ENCODE measurements at regions not wholly inside any gene's neighbourhood (a gene's known extent, or its start where the extent isn't known, plus 50 kb on each side); places are given as distances from the start of the nearest gene placed in this dataset.
A peak's percentile ranks its signal among the peaks of the same experiment; 100 is the strongest.

- TF ChIP-seq IKZF3 (tag by site-specific recombination; IDR thresholded peaks at IDR 0.05) (no peak), GLIS2 (tag by site-specific recombination; IDR thresholded peaks at IDR 0.05) (no peak), ZNF610 (tag by site-specific recombination; IDR thresholded peaks at IDR 0.05; ENCODE audit: borderline replicate concordance) (no peak), ZNF704 (tag by site-specific recombination; IDR thresholded peaks at IDR 0.05) (no peak), ZFHX2 (tag by site-specific recombination; conservative IDR thresholded peaks at IDR 0.05) (no peak), KLF10 (tag by site-specific recombination; IDR thresholded peaks at IDR 0.05) (no peak), ZNF623 (tag by site-specific recombination; IDR thresholded peaks at IDR 0.05) (peak; percentile 49), ZBTB48 (tag by site-specific recombination; IDR thresholded peaks at IDR 0.05) (no peak), REST (tag by site-specific recombination; IDR thresholded peaks at IDR 0.05) (peak; percentile 60; the same call in 1 of the 2 replicates), ZNF416 (tag by site-specific recombination; IDR thresholded peaks at IDR 0.05) (no peak), ZNF707 (tag by site-specific recombination; IDR thresholded peaks at IDR 0.05) (no peak)
- TF ChIP-seq, protein P1, sequence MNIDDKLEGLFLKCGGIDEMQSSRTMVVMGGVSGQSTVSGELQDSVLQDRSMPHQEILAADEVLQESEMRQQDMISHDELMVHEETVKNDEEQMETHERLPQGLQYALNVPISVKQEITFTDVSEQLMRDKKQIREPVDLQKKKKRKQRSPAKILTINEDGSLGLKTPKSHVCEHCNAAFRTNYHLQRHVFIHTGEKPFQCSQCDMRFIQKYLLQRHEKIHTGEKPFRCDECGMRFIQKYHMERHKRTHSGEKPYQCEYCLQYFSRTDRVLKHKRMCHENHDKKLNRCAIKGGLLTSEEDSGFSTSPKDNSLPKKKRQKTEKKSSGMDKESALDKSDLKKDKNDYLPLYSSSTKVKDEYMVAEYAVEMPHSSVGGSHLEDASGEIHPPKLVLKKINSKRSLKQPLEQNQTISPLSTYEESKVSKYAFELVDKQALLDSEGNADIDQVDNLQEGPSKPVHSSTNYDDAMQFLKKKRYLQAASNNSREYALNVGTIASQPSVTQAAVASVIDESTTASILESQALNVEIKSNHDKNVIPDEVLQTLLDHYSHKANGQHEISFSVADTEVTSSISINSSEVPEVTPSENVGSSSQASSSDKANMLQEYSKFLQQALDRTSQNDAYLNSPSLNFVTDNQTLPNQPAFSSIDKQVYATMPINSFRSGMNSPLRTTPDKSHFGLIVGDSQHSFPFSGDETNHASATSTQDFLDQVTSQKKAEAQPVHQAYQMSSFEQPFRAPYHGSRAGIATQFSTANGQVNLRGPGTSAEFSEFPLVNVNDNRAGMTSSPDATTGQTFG (tag by site-specific recombination; IDR thresholded peaks at IDR 0.05; ENCODE audit: borderline replicate concordance), result no peak
Measured at GRCh38 chr2:45141883-45142866, 132.9 kb upstream of the SIX2 start (continued).

DNA sequence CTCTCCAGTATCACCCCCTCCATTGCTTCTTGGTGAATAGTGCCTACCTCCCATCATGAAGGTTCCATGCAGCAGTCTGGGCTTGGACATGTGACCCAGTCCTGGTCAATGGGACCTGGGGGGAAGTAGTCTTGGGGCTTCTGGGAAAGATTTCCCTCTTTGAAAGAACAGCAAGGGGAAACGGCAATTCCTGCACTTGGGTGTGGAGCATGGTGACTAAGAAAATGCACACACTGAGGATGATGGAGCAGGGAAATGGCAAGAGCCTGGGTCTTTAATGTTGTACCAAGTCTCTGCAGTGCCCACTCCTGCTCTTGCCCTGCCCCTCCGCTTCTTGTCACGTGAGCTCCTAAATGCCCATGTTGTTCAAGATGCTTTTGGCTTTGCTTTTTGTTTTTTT is 131.4 kb upstream of the SIX2 start:
- POLR2A ChIA-PET, result no interaction called here
- no peaks in the 10 kb centered on the region for H3K36me3 ChIP-seq (ENCODE audit: control insufficient read depth in 2 of 2, insufficient read depth in 1 of 2, low read length in 2 of 2)
- H3K4me3 ChIP-seq (ENCODE audit: low read depth, low read length), result no peak overlapping the region
- no peaks in the 10 kb centered on the region for H3K4me1 ChIP-seq (ENCODE audit: control insufficient read depth, insufficient read depth, low read length)
- H3K27ac ChIP-seq (ENCODE audit: extremely low read depth, low read depth, low read length), result no peak overlapping the region
- CTCF ChIA-PET, result no interaction called here
- H3K9me3 ChIP-seq (ENCODE audit: control insufficient read depth, insufficient read depth, low read depth, low read length), result no peaks in the 10 kb centered on the region
- TF ChIP-seq ZFP3 (tag by site-specific recombination; IDR thresholded peaks at IDR 0.05; ENCODE audit: low read depth) (no peak), ZNF394 (tag by site-specific recombination; IDR thresholded peaks at IDR 0.05; ENCODE audit: borderline replicate concordance) (no peak), ZNF37A (tag by site-specific recombination; IDR thresholded peaks at IDR 0.05) (no peak), TCF7L2 (IDR thresholded peaks at IDR 0.05; ENCODE audit: borderline replicate concordance, low read depth, low read length) (no peak), ZNF626 (tag by site-specific recombination; IDR thresholded peaks at IDR 0.05) (no peak), HOXC10 (CRISPR knock-in tag; IDR thresholded peaks at IDR 0.05) (no peak), ZNF214 (tag by site-specific recombination; IDR thresholded peaks at IDR 0.05; ENCODE audit: borderline replicate concordance) (no peak), ZNF341 (tag by site-specific recombination; IDR thresholded peaks at IDR 0.05; ENCODE audit: low read depth) (no peak), SALL2 (tag by site-specific recombination; IDR thresholded peaks at IDR 0.05; ENCODE audit: borderline replicate concordance) (no peak), ZFP41 (tag by site-specific recombination; IDR thresholded peaks at IDR 0.05; ENCODE audit: borderline replicate concordance) (no peak), ZNF114 (tag by site-specific recombination; IDR thresholded peaks at IDR 0.05) (no peak)
- TF ChIP-seq, protein P2, sequence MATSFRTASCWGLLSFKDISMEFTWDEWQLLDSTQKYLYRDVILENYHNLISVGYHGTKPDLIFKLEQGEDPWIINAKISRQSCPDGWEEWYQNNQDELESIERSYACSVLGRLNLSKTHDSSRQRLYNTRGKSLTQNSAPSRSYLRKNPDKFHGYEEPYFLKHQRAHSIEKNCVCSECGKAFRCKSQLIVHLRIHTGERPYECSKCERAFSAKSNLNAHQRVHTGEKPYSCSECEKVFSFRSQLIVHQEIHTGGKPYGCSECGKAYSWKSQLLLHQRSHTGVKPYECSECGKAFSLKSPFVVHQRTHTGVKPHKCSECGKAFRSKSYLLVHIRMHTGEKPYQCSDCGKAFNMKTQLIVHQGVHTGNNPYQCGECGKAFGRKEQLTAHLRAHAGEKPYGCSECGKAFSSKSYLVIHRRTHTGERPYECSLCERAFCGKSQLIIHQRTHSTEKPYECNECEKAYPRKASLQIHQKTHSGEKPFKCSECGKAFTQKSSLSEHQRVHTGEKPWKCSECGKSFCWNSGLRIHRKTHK (tag by site-specific recombination; IDR thresholded peaks at IDR 0.05), result no peak
- TF ChIP-seq, protein P3, sequence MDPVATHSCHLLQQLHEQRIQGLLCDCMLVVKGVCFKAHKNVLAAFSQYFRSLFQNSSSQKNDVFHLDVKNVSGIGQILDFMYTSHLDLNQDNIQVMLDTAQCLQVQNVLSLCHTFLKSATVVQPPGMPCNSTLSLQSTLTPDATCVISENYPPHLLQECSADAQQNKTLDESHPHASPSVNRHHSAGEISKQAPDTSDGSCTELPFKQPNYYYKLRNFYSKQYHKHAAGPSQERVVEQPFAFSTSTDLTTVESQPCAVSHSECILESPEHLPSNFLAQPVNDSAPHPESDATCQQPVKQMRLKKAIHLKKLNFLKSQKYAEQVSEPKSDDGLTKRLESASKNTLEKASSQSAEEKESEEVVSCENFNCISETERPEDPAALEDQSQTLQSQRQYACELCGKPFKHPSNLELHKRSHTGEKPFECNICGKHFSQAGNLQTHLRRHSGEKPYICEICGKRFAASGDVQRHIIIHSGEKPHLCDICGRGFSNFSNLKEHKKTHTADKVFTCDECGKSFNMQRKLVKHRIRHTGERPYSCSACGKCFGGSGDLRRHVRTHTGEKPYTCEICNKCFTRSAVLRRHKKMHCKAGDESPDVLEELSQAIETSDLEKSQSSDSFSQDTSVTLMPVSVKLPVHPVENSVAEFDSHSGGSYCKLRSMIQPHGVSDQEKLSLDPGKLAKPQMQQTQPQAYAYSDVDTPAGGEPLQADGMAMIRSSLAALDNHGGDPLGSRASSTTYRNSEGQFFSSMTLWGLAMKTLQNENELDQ (tag by site-specific recombination; IDR thresholded peaks at IDR 0.05; ENCODE audit: low read depth), result no peak
